ENCODE measurements at regions not wholly inside any gene's neighbourhood (a gene's known extent, or its start where the extent isn't known, plus 50 kb on each side); places are given as distances from the start of the nearest gene placed in this dataset.

- DNase-seq (ENCODE audit: low read depth), result peak; percentile 58
These were observed 755.5 kb upstream of the ADAMTS16 start for GRCh38 chr5:4384649-4385048.

GRCh38 chr5:4386152-4386551, 754.0 kb upstream of the ADAMTS16 start:
- DNase-seq (ENCODE audit: low read depth), result no peak

- DNase-seq (ENCODE audit: low read depth), result peak; percentile 91
These were observed 752.8 kb upstream of the ADAMTS16 start for GRCh38 chr5:4387290-4387689.

DNA sequence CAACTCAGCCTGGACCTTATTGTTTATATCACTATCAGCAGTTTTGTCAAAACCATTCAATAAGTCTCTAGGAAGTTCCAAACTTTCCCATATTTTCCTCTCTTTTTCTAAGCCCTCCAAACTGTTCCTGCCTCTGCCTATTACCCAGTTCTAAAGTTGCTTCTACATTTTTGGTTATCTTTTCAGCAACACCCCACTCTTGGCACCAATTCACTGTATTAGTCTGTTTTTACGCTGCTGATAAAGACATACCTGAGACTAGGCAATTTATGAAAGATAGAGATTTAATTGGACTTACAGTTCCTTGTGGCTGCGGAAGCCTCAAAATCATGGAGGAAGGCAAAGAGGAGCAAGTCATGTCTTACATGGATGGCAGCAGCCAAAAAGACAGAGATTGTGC, 744.4 kb upstream of the ADAMTS16 start:
- no peak for DNase-seq (ENCODE audit: low read depth)

DNA sequence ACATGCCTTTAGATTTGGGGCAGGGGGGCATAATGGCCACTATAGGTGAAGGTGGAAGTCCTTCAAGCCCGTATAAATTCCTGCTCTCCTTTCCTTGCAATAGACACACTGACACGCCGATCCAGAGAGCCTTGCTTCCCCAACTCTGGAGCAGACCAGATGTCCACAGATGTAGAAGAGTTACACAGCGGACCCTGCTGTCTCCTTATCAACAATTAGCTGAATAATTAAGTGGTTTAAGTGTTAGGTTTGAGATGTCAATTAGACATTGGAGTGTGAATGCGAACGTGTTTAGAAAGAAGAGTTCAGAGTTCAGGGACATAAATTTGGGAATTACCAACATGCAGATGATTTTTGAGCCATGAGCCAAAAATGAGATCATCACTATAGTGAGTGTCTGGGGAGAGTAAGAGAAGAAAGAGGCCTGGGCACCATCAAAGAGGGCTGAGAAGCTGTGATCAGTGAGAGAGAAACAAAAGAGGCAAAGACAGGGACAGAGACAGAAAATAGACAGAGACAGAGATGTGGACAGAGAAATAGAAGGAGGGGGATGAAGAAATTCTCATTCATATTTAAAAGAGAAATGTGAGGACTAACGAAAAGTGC, 734.4 kb upstream of the ADAMTS16 start:
- peak; percentile 13 for DNase-seq (ENCODE audit: low read depth)

GRCh38 chr5:4410151-4410550, 730.0 kb upstream of the ADAMTS16 start:
- no peak for DNase-seq (ENCODE audit: low read depth)

DNA sequence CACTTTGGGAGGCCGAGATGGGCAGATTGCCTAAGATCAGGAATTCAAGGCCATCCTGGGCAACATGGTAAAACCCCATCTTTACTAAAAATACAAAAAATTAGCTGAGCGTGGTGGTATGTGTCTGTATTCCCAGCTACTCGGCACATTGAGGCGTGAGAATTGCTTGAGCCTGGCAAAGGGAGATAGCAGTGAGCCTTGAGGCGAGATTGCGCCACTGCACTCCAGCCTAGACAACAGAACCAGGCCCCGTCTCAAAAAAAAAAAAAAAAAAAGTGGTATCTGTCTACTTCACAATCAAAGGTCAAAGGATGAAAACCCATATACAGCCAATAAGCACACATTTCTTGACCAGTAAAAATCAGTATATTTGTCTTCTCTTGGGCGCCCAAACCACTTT, 728.5 kb upstream of the ADAMTS16 start:
- DNase-seq (ENCODE audit: low read depth), result peak; percentile 51

DNA sequence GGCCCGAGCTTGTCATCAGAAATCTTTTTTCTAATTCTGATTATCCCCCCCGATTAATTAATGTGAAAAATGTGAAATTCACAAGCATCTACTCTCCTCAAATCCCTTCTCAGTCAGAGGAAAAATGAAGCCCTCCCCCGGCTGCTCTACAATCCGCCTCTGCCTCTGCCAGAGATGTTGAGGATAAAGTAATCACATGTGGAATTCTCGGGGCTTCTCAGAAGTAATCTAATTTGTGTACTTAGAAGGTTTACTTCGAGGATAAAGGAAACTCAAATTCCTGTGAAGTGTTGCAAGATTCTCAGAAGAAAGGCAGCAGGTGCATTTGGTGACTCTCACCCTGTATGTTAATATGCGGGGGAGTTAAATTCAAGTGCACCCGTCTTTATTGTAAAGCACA, 726.1 kb upstream of the ADAMTS16 start:
- no peak for DNase-seq (ENCODE audit: low read depth)

GRCh38 chr5:4418084-4418483, 722.0 kb upstream of the ADAMTS16 start:
- DNase-seq (ENCODE audit: low read depth), result no peak

DNA sequence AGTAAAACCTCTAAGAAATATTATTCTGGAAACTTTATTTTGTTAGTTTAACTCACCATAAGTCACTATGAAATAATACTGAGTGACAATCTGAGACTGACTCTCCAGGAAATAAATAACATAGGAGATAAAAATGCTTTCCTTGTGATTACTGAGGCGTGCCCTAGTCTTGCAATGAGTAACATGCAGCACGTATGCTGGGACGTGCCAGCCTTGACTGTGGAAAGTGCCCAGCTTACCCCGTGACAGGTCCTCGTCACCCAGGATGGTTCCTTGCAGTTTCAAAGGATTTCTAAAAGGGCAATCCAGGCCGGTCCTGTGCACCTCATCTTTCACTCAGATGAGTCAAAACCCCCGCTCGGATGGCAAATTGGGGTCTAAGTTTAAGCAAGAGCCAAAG, 720.8 kb upstream of the ADAMTS16 start:
- no peak for DNase-seq (ENCODE audit: low read depth)

- no peak for DNase-seq (ENCODE audit: low read depth)
These were observed 720.0 kb upstream of the ADAMTS16 start for GRCh38 chr5:4420177-4420576.

GRCh38 chr5:4420681-4421080, 719.4 kb upstream of the ADAMTS16 start:
- no peak for DNase-seq (ENCODE audit: low read depth)

DNA sequence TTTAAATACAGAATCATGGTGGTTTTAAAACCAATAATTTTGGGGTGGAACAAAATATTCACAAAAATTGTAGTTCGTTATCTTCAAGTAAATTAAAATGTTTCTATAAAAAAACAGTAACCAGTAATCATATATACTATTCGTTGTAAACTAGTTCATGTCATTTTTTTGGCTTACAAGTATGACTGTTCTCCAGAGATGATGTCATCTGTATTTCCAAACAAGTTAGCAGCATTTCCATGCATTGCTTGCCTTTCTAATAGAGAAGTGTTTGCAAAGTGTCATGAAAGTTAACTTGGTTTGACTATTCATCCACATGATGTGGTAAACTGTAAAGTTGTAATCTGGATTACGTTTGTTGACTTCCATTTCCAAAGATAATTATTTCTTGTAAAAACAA, 717.9 kb upstream of the ADAMTS16 start:
- DNase-seq (ENCODE audit: low read depth), result no peak

DNA sequence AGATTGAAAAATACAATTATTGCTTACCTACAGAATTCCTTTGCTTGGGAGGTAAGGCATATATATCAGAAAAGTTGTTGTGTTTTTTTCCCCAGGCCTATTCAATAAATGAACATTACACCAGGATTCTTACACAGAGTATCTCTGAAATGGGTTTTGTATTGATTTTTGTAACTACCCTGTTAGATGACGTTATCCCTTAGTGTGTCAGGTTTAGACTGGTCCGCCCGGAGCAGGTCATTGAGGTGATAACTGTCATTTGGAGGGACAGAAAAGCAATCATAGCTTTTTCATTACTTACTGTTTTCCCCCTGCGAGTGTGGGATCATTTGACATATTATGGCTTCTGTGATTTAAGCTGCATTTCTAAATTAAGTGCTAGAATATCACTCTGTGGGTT, 715.2 kb upstream of the ADAMTS16 start:
- DNase-seq (ENCODE audit: low read depth), result no peak

DNA sequence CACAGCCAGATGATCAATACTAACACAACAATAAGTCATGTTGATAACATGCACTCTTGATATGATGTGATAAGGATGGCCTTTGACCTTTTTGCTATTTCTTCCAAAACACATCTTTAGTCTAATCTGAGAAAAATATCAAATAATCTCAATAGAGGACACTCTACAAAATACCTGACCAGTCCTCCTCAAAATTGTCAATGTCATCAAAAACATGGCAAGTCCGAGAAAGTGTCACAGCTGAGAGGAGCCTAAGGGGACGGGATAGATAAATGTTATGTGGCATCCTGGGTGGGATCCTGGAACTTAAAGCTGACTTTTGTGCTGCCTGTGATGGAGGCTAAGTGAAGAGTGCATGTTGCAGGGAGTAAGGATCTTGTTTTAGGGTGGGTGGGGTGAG, 699.6 kb upstream of the ADAMTS16 start:
- no peak for DNase-seq (ENCODE audit: low read depth)

DNA sequence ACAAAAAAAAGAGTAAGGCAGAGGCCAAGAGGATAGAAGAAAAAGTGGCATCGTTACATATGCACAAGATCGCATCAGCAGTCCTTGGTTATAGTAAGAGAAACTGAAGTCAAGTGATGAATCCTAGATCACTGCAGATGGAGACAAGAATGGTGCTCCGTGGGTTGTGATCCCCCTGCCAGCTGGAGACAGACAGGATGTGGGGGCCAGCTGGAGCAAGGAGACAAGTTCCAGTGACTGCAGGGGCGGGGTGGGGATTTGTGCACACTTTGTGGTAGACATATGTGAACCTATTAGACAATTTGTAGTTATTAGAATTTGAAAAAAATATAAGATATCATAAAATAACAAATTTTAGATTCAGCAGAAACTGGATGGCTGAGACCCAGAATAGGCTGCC, 697.9 kb upstream of the ADAMTS16 start:
- DNase-seq (ENCODE audit: low read depth), result no peak

GRCh38 chr5:4447657-4448056, 692.5 kb upstream of the ADAMTS16 start:
- no peak for DNase-seq (ENCODE audit: low read depth)

DNA sequence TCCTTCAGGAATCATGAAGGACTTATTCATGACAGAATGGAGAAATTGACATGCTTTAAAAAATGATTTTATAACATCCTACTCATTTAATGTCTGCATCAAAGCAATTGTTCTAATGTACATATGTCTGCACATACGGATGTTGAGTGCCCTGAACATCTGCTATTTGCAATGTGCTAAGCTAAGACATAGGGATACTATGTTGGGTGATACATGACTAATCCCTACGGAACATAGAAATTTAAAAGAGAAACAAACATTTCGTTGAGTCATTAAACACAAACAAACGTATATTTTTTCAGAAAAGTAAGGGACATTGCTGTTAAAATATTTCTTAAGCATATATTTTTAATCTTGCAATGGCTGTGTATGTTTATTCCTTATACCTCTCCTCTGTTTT, 686.5 kb upstream of the ADAMTS16 start:
- DNase-seq (ENCODE audit: low read depth), result peak; percentile 48

- DNase-seq (ENCODE audit: low read depth), result no peak
These were observed 660.7 kb upstream of the ADAMTS16 start for GRCh38 chr5:4479426-4479825.

GRCh38 chr5:4480528-4481349, 659.4 kb upstream of the ADAMTS16 start:
- no peak for DNase-seq (ENCODE audit: low read depth)

DNA sequence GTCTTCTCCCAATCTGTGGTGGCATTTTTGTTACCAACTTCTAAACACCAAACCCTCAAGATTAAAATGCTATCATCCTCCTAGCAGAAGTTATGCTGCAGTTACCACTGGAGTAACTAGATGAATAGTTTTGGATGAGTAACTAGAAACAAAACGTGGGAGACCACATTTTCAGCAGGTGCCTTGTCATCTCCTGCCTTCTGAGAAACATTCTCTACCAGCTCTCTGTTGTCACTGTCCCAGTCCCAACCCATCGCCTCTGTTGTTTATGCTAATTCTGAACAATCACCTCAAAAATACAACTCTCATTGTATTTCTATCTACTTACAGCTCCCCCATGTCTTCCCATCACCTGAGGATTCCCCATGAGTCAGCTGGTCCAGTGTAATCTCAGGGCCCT, 652.5 kb upstream of the ADAMTS16 start:
- no peak for DNase-seq (ENCODE audit: low read depth)

DNA sequence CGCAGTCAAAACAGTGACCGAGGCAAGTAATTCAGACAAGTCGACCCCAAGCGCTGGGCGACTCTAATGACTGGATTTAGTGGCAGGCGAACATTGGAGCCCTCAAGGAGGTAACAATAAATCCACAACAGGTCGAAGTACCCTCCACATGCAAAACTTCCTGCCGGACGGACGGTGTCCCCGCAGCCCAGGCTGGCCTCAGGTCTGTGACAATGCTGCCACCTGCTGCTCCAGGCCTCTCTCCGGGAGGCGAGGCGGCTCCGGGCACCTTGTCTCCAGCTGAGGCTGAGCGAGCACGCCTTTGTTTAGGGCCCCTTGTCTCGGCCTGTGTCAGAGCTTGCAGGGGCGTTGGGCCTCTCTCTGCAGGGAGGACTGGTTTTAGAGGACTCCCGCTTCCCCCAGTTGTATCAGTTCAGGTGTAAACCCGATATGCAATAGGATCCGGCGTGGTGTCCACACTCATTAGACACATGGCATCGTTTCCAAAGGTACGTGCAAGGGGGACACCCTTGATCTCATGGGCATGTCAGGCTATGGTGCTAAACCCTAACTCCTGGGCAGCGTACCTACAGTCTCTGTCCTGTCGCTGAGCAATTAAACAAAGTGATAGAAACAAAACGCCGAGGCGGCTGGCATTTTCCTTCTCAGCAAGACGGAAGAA, 628.0 kb upstream of the ADAMTS16 start:
- DNase-seq (ENCODE audit: low read depth), result peak; percentile 87

DNA sequence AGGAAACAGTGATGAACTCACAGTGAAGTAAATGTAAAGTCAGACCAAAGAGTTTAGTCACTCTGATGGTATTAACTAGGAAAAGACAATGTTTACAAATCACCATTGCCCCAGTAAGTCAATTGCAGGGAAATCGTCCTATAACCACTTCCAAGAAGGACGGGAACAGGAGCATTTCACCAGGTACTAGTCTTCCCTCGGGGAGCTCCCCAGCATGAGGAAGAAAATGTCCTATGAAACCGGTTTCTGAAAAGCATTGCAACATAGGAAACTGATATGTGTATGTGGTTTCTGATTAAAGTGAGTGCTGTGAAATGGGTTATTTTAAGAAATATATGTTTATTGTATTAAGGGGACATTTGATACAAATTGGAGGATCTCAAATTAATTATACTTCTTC, 626.7 kb upstream of the ADAMTS16 start:
- DNase-seq (ENCODE audit: low read depth), result peak; percentile 25
